ENCODE measurements at regions not wholly inside any gene's neighbourhood (a gene's known extent, or its start where the extent isn't known, plus 50 kb on each side); places are given as distances from the start of the nearest gene placed in this dataset.
A peak's percentile ranks its signal among the peaks of the same experiment; 100 is the strongest.

DNA sequence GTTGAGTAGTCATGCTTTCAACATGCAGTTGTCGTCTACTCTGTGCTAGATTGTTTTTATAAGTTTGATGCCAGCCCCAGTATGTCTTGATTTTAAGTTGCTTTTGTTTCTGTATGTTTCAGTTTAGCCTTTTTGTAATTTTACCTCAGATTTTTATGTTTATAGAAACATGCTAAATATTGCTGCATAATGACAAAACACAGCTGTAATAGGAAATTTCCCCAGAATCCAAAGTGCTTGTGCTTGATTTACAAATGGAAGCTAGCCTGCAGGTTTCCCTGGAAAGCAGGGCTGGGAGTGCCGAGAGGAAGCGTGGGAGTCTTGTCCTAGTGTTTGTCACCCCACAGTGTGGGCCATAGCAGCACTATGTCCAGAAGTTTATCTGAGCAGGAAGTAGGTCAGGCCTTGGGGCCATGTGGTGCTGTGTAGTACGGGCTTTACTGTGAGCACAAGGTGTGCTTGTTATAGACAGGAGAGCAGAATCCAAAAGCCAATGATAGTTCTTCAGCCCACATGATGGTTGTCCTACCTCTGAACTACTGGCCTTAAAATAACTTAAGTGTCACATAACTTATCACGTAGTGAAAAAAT is 100.0 kb upstream of the NREP start:
- WGBS, 2 donors: 58 to 69% methylated on average over 5 of the region's 5 CpGs
- Histone ChIP-seq H3K4me1 (peaks cover 7% of the 10 kb centered on the region), H3K9me3 (no peaks in the 10 kb centered on the region), H3K27me3 (no peaks in the 10 kb centered on the region), H3K36me3 (ENCODE audit: low read depth, missing control alignments) (no peaks in the 10 kb centered on the region), H3K27ac (no peak overlapping the region), H3K4me3 (no peak overlapping the region)
- TF ChIP-seq, protein P1, sequence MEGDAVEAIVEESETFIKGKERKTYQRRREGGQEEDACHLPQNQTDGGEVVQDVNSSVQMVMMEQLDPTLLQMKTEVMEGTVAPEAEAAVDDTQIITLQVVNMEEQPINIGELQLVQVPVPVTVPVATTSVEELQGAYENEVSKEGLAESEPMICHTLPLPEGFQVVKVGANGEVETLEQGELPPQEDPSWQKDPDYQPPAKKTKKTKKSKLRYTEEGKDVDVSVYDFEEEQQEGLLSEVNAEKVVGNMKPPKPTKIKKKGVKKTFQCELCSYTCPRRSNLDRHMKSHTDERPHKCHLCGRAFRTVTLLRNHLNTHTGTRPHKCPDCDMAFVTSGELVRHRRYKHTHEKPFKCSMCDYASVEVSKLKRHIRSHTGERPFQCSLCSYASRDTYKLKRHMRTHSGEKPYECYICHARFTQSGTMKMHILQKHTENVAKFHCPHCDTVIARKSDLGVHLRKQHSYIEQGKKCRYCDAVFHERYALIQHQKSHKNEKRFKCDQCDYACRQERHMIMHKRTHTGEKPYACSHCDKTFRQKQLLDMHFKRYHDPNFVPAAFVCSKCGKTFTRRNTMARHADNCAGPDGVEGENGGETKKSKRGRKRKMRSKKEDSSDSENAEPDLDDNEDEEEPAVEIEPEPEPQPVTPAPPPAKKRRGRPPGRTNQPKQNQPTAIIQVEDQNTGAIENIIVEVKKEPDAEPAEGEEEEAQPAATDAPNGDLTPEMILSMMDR (IDR thresholded peaks at IDR 0.05): no peak
- TF ChIP-seq POLR2A (IDR thresholded peaks at IDR 0.05): no peak
- peak; percentile 21 for DNase-seq
- intact Hi-C loops (cut with DNase I; ENCODE audit: low total_unique reads): no loop called here

DNA sequence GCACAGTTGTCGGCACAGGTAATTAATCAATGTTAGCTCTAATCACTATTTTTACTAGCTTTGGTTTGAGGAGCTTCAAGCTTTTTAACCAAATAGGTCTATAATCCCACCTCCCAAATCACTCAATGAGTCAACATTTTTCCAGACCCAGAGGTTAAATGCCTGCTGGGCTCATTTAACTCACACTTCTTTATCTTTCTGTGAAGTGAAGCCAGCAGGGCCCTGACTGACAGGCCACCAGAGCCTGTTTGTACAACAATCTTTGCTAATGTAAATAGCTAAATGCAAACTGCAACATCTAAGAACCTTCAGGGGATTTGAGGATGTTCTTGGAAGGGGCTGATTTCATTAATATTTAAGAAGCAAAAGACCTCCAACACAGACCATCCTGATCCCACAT is 98.4 kb upstream of the NREP start:
- 92 to 100% methylated on average over 1 of the region's 1 CpG for WGBS, 2 donors
- TF ChIP-seq POLR2A (IDR thresholded peaks at IDR 0.05): no peak
- TF ChIP-seq, protein P1 (IDR thresholded peaks at IDR 0.05): no peak
- Histone ChIP-seq H3K4me3 (no peak overlapping the region), H3K27me3 (no peaks in the 10 kb centered on the region), H3K4me1 (peaks cover 7% of the 10 kb centered on the region), H3K9me3 (no peaks in the 10 kb centered on the region), H3K36me3 (ENCODE audit: low read depth, missing control alignments) (no peaks in the 10 kb centered on the region), H3K27ac (no peak overlapping the region)
- intact Hi-C loops (cut with DNase I; ENCODE audit: low total_unique reads): no loop called here
- no peak for DNase-seq

DNA sequence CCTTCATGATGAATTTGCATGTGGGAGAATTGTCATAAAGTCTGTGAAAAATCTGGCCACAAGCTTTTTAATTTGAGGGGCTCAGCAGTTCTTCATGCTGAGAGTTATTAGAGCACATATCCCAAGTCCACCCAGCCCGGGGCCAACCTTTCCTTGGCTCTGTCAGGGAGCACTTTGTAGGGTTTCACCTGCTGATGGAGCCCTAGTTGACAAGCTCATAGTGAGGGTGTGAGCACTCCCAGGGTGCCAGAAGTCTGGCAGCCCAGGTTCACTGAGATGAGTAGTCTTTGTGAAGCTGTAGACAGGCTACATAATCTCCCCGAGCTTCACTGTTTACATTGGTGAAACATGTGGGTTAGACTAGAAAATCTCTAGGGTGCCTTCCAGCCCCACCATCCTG is 97.2 kb upstream of the NREP start:
- Histone ChIP-seq H3K4me3 (no peak overlapping the region), H3K27ac (no peak overlapping the region), H3K36me3 (ENCODE audit: low read depth, missing control alignments) (no peaks in the 10 kb centered on the region), H3K9me3 (no peaks in the 10 kb centered on the region), H3K27me3 (no peaks in the 10 kb centered on the region), H3K4me1 (peaks cover 1% of the 10 kb centered on the region)
- 60 to 78% methylated on average over 2 of the region's 2 CpGs for WGBS, 2 donors
- no peak for DNase-seq
- intact Hi-C loops (cut with DNase I; ENCODE audit: low total_unique reads): no loop called here
- TF ChIP-seq, protein P1 (IDR thresholded peaks at IDR 0.05): no peak
- TF ChIP-seq POLR2A (IDR thresholded peaks at IDR 0.05): no peak

DNA sequence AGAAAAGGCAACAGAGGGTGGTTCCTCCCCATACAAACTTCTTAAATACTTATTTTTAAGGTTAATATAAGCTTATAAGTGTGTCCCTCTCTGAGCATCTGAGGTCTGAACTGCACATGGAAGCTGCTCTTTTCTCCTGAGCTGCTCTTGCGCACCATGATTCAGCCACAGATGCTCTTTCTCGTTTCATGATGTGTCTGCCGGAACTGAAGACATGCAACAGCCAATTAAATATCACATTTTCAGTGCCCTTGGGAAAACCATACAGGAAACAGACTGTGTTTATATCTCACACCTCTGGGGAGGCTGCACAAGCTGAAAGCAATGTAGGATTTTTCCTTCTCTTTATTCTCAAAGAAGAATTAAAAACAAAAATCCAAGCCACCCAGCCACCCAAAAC is 96.8 kb upstream of the NREP start:
- 44 to 59% methylated on average over 3 of the region's 3 CpGs for WGBS, 2 donors
- no peaks in the 10 kb centered on the region for H3K36me3 ChIP-seq (ENCODE audit: low read depth, missing control alignments)

More for the DNA sequence above, 96.8 kb upstream of the NREP start:
- Histone ChIP-seq H3K9me3 (no peaks in the 10 kb centered on the region), H3K4me3 (no peak overlapping the region), H3K4me1 (no peaks in the 10 kb centered on the region), H3K27ac (no peak overlapping the region), H3K27me3 (no peaks in the 10 kb centered on the region)
- DNase-seq: no peak
- intact Hi-C loops (cut with DNase I; ENCODE audit: low total_unique reads): no loop called here
- TF ChIP-seq POLR2A (IDR thresholded peaks at IDR 0.05): no peak
- TF ChIP-seq, protein P1 (IDR thresholded peaks at IDR 0.05): no peak
